Sigmoid colon (tissue), 6 donors: ENCODE measurements at regions not wholly inside any gene's neighbourhood (a gene's known extent, or its start where the extent isn't known, plus 50 kb on each side); places are given as distances from the start of the nearest gene placed in this dataset.

Source experiments
- DNase-seq: peaks from one replicate; pipeline ENCODE4 v3.0.0-alpha.2; 2019
- H3K27ac ChIP-seq, 4 donors: fragments of 200-600 bp; sonication (generic); one replicate each; pipeline ENCODE4 v1.5.1; 2016 to 2019; ENCODE audit warnings: mild to moderate bottlenecking in 1 of 4
- H3K27me3 ChIP-seq, 3 donors: fragments of 200-600 bp; sonication (generic); one replicate each; pipeline ENCODE4 v1.5.1; 2019; ENCODE audit warnings: mild to moderate bottlenecking in 1 of 3
- H3K36me3 ChIP-seq, 4 donors: fragments of 200-600 bp; sonication (generic); one replicate each; pipeline ENCODE4 v1.5.1; 2016 to 2019
- H3K4me1 ChIP-seq, 4 donors: fragments of 200-600 bp; sonication (generic); one replicate each; pipeline ENCODE4 v1.5.1; 2017 to 2019
- H3K4me3 ChIP-seq, 4 donors: fragments of 200-600 bp; sonication (generic); one replicate each; pipeline ENCODE4 v1.5.1; 2017 to 2019; ENCODE audit warnings: mild to moderate bottlenecking in 2 of 4, moderate library complexity in 1 of 4
- H3K9me3 ChIP-seq, 4 donors: fragments of 200-600 bp in 3 of 4; sonication (generic) in 3 of 4; one replicate each; pipeline versions ENCODE4 v1.5.1 to v1.6.1; 2013 to 2019
- EP300 ChIP-seq, 4 donors: sonication (generic); formaldehyde crosslinking; IDR thresholded peaks; one replicate each; pipeline ENCODE4 v1.6.1; 2017; ENCODE audit warnings: antibody characterized with exemption in 4 of 4
- POLR2A ChIP-seq, 2 donors: fragments of 450-650 bp; IDR thresholded peaks; one replicate each; pipeline ENCODE4 v1.6.1; 2016; ENCODE audit warnings: antibody characterized with exemption in 2 of 2, mild to moderate bottlenecking in 2 of 2, moderate library complexity in 2 of 2
- POLR2AphosphoS5 ChIP-seq, 4 donors: sonication (generic); formaldehyde crosslinking; IDR thresholded peaks; one replicate each; pipeline ENCODE4 v1.6.1; 2017; ENCODE audit warnings: antibody characterized with exemption in 4 of 4
- WGBS, 2 donors: extraction: QIAGEN DNeasy Blood & Tissue Kit; methylation state at CpG; one replicate each; pipeline ENCODE4 v1.1.7; 2013; 5-methylcytosine and 5-hydroxymethylcytosine counted together
- intact Hi-C: fragments of 100-400 bp; cut with DNase I; formaldehyde crosslinking; loops from one replicate; pipeline ENCODE4 v1.15.1; 2023
- TF ChIP-seq, protein P1 (sequence below), 4 experiments: fragments of 450-650 bp in 3 of 4; fragments of 200-600 bp in 1 of 4; IDR thresholded peaks; one replicate each; pipeline ENCODE4 v1.5.1; 2016 to 2019; ENCODE audit warnings: antibody characterized with exemption in 4 of 4, mild to moderate bottlenecking in 3 of 4, moderate library complexity in 2 of 4
- donor health status: healthy with polysubstance abuse.
- donor health status: healthy.

DNA sequence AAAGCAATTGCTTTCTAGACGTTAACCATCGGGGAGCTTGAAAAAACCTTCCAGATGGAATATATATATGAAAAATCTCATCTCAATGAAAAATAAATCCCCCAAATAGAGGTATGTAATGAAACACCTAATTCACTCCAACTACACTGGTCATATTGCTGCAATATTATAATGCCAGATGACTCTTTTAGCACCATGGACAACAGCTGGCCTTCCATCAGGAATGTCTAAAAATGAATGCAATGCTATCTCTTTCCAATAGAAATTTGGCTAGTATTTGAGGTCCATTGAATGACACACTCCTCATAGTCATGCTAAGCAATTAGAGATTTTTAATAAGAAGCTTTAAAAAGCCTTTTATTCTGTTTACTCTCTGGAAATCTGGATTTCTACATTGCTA is 340.2 kb upstream of the BRINP1 start:
- intact Hi-C loops: no loop called here
- H3K27me3 ChIP-seq: no peaks in the 10 kb centered on the region
- 88 to 90% methylated on average over 2 of the region's 2 CpGs for WGBS, 2 donors
- no peak overlapping the region for H3K4me3 ChIP-seq
- H3K27ac ChIP-seq: no peak overlapping the region
- no peaks in the 10 kb centered on the region for H3K4me1 ChIP-seq
- no peaks in the 10 kb centered on the region for H3K36me3 ChIP-seq
- no peaks in the 10 kb centered on the region for H3K9me3 ChIP-seq
- no peak for DNase-seq
- no peak for TF ChIP-seq EP300 (IDR thresholded peaks at IDR 0.05)
- TF ChIP-seq POLR2AphosphoS5 (IDR thresholded peaks at IDR 0.05): no peak
- TF ChIP-seq, protein P1, sequence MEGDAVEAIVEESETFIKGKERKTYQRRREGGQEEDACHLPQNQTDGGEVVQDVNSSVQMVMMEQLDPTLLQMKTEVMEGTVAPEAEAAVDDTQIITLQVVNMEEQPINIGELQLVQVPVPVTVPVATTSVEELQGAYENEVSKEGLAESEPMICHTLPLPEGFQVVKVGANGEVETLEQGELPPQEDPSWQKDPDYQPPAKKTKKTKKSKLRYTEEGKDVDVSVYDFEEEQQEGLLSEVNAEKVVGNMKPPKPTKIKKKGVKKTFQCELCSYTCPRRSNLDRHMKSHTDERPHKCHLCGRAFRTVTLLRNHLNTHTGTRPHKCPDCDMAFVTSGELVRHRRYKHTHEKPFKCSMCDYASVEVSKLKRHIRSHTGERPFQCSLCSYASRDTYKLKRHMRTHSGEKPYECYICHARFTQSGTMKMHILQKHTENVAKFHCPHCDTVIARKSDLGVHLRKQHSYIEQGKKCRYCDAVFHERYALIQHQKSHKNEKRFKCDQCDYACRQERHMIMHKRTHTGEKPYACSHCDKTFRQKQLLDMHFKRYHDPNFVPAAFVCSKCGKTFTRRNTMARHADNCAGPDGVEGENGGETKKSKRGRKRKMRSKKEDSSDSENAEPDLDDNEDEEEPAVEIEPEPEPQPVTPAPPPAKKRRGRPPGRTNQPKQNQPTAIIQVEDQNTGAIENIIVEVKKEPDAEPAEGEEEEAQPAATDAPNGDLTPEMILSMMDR (IDR thresholded peaks at IDR 0.05): no peak
- no peak for TF ChIP-seq POLR2A (IDR thresholded peaks at IDR 0.05)

DNA sequence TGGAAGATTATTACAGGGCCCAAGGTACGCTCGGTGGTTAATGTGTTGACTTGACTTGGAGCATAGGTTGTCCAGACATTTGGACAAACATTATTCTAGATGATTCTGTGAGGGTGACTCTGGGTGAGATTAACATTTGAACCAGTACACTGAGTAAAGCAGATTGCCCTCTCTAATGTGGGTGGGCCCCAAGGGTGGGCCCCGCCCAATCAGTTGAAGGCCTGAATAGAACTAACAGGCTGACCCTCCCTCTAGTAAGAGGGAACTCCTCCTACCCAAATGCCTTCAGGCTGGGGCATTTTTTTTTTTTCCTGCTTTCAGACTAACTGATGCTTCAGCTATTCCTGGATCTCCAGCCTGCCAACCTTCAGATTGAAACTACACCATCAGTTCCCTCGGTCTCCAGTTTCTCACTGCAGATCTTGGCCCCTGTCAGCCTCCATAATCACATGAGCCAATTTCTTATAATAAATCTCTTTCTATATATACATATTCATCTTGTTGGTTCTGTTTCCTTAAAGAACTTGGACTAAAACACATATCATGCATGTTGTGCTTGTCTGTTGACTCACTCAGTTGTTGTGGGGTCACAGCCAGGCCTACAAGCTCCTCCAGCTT is 338.1 kb upstream of the BRINP1 start:
- Histone ChIP-seq H3K27me3 (no peaks in the 10 kb centered on the region), H3K4me1 (no peaks in the 10 kb centered on the region), H3K27ac (no peak overlapping the region), H3K4me3 (no peak overlapping the region), H3K9me3 (no peaks in the 10 kb centered on the region), H3K36me3 (no peaks in the 10 kb centered on the region)
- 81 to 83% methylated on average over 4 of the region's 4 CpGs for WGBS, 2 donors
- intact Hi-C loops: no loop called here
- no peak for DNase-seq
- TF ChIP-seq, protein P1 (IDR thresholded peaks at IDR 0.05): no peak
- no peak for TF ChIP-seq POLR2AphosphoS5 (IDR thresholded peaks at IDR 0.05)

DNA sequence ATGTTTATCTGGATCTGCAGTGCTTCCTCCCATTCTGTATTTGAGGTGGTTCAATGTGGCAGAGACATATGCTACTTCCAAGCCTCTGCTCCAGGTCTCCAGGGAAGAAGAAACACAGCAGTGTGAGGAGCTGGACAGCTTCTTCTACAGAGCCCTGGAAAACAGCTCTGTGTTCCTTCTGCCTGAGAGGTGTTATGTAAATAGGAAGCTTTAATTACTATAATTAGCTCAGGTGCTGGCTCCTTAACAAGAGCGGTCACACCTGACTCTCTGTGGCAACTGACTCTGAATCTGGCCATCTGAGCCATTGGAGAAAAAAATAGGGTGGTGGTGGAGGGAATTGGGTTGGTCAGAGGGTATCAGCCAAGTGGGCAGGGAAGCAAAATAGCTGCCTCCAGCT is 332.4 kb upstream of the BRINP1 start:
- H3K36me3 ChIP-seq: no peaks in the 10 kb centered on the region
- DNase-seq: no peak
- H3K9me3 ChIP-seq: no peaks in the 10 kb centered on the region
- H3K27ac ChIP-seq: no peak overlapping the region
- H3K4me1 ChIP-seq: no peaks in the 10 kb centered on the region
- TF ChIP-seq POLR2A (IDR thresholded peaks at IDR 0.05): no peak
- TF ChIP-seq POLR2AphosphoS5 (IDR thresholded peaks at IDR 0.05): no peak
- TF ChIP-seq, protein P1 (IDR thresholded peaks at IDR 0.05): no peak
- no peak for TF ChIP-seq EP300 (IDR thresholded peaks at IDR 0.05)
- intact Hi-C loops: no loop called here
- 36 to 65% methylated on average over 1 of the region's 1 CpG for WGBS, 2 donors
- H3K27me3 ChIP-seq: no peaks in the 10 kb centered on the region
- H3K4me3 ChIP-seq: no peak overlapping the region

DNA sequence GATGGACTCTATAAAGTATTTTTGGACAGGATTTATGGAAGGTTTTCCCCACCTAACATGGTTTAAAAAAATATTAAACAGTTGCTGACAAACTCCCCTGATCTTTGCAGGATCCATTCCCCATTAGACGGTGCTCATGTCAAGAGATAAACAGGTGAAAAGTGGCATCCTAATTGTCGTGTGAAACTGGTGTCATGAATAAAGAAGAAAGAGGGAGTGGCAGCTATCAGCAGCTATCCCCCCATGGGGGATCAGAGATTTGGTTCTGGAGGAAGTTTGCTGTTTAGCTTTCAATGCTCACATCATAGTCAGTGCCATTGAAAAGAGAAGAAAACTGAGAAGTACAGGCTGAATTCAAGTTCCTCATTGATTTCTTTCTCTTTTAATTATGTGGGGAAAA is 329.3 kb upstream of the BRINP1 start:
- H3K27me3 ChIP-seq: no peaks in the 10 kb centered on the region
- 18 to 25% methylated on average over 2 of the region's 2 CpGs for WGBS, 2 donors

More for the DNA sequence above, 329.3 kb upstream of the BRINP1 start:
- intact Hi-C loops: no loop called here
- no peaks in the 10 kb centered on the region for H3K36me3 ChIP-seq
- TF ChIP-seq POLR2A (IDR thresholded peaks at IDR 0.05): no peak
- TF ChIP-seq, protein P1 (IDR thresholded peaks at IDR 0.05): no peak
- TF ChIP-seq EP300 (IDR thresholded peaks at IDR 0.05): no peak
- no peak for TF ChIP-seq POLR2AphosphoS5 (IDR thresholded peaks at IDR 0.05)
- no peak for DNase-seq
- no peak overlapping the region for H3K27ac ChIP-seq
- no peak overlapping the region for H3K4me3 ChIP-seq
- H3K9me3 ChIP-seq: no peaks in the 10 kb centered on the region
- H3K4me1 ChIP-seq: no peaks in the 10 kb centered on the region
